EL (cell line): ENCODE measurements at regions not wholly inside any gene's neighbourhood (a gene's known extent, or its start where the extent isn't known, plus 50 kb on each side); places are given as distances from the start of the nearest gene placed in this dataset.
A peak's percentile ranks its signal among the peaks of the same experiment; 100 is the strongest.

ENCODE experiments used
- DNase-seq: peaks from one replicate; pipeline ENCODE4 v3.0.0-alpha.2; 2016

DNA sequence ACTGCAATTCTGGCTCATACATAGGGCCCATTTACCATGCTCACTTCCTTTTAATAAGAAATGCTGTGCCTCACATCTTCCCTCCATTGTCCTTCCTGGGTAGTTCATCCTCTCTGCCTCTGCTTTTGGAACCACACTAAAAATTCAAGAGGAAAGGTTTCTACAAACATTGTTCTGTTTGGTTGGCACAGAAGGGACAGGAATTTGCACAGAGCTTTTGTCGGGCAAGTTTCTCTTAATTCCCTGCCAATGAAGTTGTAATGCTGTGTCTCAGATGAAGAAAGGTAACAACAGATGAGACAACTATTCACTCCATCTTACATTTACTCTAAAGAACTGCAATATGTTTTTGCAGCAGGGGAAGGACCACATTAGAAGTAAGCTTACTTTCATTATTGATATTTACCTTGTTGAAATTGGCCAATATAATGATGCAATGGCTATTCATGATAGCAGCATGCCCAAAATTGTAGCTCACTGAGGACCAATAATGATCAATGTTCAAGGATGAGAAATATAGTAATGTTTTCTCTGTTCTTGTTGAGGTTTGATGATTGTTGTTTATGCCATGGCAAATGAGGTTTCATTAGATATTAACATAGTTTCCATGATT is 82.5 kb upstream of the HMHB1 start:
- DNase-seq = no peak

DNA sequence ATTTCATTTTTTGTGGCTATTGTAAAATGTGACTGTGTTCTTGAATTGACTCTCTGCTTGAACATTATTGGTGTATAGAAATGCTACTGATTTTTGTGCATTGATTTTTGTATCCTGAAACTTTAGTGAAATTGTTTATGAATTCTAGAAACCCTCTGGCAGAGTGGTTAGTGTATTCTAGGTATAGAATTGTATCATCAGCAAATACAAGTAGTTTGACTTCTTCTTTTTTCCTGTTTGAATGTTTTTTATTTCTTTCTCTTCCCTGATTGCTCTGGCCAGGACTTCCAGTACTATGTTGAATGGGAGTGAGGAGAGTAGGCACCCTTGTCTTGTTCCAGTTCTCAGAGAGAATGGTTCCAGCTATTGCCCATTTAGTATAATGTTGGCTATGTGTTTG is 88.8 kb upstream of the HMHB1 start:
- DNase-seq = no peak

DNA sequence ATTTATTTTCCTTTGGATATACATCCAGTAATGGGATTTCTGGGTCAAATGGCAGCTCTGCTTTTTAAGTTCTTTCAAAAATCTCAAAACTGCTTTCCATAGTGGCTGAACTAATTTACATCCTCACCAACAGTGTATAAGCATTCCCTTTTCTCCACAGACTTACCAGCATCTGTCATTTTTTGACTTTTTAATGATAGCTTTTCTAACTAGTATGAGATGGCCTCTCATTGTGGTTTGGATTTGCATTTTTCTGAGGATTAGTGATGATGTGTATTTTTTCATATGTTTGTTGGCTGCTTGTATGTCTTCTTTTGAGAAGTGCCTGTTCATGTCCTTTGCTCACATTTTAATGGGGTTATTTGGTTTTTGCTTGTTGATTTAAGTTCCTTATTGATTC is 90.0 kb upstream of the HMHB1 start:
- peak; percentile 6 for DNase-seq

DNA sequence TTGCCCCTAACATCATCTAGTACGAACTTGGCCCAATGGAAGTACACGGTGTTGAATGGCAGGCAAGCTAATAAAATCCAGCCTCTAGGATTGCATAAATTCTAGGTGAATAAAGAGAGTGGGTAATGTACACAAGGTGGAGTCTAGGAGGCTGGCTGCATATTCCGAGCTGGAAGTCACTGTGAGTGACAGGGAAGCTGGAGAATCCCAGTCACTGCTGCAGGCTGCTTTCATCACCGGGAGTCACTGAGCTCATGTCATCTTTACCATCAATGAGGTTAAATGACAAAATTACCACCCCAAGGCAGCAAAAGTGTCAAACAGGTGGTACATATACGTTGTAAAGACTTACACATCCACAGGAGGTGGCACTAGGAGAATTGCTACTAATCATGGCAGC is 91.3 kb upstream of the HMHB1 start:
- no peak for DNase-seq

DNA sequence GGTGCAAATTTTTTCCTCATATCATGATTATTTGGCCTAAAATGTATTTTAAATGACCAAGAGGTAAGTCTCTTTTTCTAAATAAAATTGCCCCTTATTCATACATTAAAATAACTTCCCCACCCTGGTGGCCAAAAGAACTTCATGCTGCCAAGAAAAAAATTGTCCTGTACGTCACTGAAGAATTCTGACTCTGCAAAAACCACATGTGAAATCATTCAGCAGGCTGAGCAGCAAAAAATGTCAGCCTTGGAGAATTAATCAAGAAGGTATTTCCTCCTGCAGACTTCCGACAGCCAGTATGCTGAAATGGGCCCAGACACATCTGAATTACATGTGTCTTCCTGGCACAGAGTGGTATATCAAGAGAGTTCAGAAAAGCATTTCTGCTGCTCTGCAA is 94.6 kb upstream of the HMHB1 start:
- DNase-seq = peak; percentile 86

DNA sequence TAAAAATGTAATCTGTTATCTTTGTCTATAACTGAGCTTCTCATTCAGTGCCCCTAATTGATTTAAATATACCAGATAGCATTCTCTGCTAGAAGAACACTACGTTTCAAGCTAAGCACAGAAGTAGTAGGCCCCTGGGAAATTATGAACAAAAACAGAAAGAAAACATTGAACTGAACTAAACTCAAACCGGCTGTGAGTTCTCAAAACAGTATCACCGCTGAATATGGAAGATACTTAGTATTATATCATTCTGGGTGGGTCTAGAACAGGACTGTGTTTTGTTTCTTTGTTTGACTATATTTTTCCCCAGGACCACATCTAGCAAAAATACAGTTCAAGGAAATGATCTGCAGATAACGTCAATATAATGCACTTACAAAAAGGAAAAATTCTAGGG is 95.1 kb upstream of the HMHB1 start:
- no peak for DNase-seq

DNA sequence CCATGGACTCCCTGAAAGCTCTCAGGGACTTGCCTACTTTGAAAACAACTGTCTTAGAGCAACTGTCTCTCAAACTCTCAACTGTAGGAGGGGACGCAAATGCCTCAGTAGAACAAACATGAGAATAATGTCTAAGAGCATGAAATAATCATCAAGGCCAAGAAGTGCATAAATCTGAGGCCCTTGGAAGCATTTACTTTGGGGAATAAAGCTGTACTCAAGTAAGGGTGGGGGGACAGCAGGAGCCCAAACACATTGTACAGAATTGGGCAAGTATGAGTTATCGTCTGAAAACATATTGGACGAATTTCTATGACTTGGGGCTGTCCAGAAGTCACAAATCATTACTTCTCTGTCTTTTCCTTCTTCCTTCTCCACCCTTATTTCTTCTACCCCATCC is 96.3 kb upstream of the HMHB1 start:
- DNase-seq = no peak

DNA sequence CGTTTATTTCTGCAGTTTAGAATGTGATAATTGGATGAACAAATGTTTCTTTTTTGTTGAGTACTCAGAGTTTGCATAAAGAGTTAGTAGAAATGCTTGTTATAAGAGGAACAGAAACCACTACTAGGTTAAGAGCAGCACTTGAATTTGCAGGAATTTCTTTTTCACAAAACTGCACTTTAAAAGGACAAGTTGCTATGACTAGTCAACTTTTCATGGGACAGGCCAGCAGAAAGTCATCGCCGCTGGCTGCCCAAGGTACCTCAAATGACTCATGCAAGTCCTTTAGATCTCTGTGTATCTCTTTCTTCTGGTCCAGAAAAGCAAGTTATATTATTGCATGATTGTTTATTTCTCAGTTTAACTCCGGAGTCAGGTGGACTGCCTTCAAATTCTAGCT is 97.3 kb upstream of the HMHB1 start:
- peak; percentile 11 for DNase-seq

DNA sequence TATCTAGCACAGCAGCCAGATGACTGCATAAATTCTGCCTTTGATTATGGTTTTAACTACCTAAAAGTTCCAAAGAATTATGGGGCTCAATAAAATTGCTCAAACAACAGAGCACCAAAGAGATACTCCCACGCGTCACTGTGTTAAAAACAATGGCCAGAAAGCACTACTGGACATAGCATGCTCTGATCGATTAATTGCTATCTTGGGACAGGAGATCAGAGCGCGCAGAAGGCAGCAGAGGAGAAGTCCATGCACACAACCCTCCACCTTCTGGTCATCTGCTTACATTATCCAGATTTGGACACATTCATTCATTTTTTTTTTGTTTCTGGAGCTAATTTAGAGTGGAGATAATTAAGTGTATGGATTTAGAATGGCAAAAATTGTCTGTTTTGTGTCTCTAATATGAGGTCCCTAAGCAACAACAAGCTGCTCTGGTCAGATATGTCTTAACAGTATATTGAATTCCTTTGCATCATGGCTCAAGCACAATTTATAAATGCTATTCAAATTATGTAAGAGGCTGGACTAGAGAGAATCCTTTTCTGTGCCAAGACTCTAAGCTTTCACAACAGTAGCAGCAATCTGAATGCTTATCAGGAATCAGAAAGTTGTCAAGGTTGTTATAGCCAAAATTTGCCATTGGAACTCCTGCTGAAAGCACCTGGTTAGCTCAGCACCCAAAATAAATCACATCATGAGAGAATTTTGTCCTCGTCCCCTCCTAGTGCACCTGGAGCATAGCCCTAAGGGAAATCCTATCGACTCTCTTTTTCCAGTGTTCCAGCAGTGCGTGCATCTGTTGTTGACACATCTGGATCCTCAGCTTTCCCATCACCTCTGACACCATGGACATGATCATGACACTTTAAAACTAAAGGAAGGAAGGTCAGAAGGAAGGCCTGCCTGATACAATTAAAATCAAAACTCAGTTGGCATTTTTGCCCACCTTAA is 98.6 kb upstream of the HMHB1 start:
- no peak for DNase-seq

DNA sequence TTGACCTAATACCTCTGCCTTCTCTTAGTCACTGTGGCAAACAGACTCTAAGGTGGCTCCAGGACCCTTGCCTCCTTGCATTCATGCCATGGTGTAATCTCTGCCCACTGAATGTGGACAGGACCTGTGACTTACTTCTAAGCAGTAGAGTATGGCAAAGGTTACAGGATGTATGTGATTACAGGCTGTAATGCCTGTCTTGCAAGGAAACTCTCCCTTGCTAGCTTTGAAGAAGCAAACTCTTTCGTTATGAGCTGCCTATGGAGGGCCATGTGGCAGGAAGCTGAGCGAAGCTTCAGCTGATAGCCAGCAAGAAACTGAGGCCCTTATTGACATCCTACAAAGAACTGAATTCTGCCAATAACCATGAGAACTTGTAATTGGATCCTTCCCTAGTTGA is 103.3 kb upstream of the HMHB1 start:
- no peak for DNase-seq

DNA sequence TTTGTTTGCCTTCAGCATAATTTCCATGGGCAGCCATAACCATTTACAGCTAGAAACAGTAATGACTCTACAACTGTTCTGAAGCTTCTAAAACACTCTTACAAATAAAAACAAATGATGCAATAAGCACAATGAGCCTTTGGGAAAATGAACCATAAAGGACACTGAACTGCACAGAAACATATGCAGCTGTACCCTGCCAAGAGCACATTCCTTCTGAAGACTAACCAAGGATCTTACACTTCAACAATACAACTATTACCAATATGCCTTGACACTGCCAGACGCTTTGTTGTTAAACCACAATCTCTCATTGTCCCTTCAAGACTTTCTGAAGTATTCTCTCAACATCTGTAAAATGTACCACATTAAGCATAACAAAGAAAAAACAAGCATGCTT is 104.2 kb upstream of the HMHB1 start:
- no peak for DNase-seq

DNA sequence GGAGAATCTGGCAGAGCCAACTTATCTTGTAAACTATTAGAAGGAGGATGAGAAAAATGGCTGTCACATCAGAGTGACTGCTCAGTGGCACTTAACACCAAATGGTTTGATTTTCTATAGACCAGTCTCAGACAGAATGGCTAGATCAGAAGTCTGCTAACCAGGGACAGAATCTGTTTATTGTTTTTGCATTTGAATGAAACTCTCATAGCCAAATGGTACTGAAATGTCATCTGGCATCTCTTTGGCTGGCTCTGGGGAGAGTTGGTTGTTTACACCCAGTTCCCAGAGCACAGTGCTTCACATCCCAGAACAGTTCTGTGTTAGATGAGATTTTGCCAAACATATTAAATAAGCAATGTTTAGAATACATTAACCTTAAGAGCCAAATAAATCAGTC is 106.6 kb upstream of the HMHB1 start:
- DNase-seq = no peak

DNA sequence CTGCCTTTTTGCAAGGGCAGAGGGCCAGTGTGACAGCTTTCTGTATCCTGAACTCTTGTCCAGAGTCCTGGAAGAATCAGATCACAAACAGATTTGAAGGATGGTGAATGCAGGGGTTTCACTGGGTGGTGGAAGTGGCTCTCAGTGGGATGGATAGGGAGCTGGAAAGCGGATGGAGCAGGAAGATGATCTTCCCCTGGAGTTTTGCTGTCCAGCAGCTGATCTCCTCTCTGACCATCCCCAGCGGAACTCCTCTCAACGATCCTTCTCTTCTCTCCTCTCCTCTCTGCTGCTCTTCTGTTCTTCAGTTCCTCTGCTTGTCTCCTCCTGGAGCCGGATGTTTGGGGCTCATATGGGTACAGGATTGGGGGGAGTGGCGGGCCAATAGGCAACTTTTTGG is 108.3 kb upstream of the HMHB1 start:
- DNase-seq = no peak

DNA sequence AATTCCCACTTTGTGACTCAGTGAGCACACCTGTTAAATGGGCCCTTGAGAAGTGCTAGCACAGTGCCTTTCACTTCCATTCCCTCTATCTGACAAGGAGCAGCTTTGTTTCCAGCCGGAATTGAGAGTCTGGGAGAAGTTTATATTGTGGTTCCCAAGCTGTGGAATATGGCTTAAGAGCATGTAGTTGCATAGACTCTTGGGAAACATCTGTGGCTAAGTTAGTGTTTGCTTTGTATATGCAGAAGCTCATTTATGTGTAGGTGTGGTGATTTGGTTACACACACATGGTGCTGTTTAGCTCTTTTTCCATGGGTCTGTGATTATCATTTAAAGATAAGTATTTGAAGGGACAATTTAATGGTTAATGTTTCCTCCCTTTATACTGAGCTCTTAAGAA is 110.5 kb upstream of the HMHB1 start:
- no peak for DNase-seq

DNA sequence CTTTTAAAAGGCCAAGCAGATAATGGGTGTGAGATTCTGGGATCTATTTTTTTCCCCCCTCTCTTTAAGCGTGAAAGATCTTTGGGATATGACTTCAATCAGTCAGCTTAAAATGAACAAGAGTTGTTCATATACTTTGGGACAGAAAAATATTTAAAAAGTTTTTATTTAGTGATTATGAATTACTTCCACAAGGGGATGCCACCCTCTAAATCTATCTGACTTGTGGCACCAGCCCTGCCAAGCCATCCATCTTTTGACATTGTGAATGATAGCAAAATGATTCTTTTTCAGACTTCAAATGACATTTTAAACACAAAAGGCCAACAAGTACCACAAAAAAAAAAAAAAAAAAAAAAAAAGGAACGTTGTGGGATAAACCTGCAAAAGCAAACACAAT is 111.0 kb upstream of the HMHB1 start:
- no peak for DNase-seq

DNA sequence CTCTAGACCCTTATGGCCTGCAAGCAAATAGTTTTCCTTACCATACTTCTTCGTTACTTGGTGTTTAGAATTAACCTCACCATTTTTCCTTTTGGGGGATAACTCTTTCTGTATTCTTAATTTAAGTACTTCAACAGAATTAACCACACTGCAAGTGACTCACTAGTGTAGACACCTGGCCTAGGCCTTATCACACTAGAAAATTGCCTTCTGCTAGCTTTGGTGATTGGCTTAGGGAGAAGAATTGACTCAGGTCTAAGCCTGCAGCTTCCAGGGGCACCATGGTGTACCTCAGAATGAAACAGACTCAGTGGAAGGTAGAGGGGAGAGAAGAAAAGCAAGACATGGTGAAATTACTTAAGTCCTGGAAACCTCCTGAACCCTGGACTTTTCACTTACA is 112.8 kb upstream of the HMHB1 start:
- no peak for DNase-seq

DNA sequence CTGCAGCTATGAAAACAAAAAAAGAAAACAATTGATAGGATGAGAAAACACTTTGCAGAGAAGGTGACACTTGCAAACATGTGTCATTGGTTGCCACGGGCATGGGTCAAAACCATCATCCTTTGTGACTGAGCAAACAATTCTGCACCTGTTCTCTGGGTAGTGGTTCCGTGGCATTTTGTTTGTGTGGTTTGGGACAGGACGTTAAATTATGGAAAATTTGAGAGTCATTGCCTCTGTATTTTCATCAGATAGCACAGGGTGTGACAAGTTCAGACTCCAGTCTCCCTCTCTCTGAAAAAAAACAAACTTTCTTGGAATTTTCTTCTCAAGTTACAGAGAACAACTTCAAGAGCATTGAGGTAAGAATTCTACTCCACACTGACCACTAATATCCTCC is 113.4 kb upstream of the HMHB1 start:
- DNase-seq = no peak

DNA sequence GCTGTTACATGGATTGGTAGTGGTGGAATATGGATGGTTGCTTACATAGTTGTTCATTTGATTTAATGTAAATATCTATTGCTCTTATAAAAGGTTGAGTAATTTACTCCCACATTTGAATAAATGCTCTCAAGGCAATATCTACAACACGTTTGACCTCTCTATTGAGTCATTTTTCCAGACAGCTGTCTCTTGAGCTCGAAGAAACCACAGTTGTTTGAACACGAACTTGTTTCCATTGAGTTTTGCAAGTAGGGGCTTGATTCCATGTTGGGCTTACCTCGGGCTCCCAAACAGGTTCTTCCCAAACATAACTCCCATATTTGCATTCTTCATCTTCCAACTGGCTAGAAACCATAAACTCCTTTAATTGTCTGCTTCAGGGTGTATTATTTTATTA is 115.0 kb upstream of the HMHB1 start:
- DNase-seq = no peak

DNA sequence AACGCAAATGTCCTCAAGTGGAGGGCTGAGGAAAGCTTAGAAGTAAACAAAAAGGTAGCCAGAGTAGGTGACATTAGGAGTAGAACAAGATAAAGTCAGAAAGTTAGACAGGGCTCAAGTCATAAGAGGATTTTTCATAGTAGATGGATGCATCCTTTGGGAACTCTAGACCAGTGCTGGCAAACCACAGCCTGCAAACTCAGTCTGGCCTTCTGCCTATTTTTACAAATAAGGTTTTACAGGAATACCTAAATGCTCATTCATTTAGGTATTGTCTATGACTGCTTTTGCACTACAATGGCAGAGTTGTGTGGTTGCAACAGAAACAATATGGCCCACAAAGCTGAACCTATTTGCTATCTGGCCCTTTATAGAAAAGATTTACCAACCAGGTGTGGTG is 116.0 kb upstream of the HMHB1 start:
- DNase-seq = no peak

DNA sequence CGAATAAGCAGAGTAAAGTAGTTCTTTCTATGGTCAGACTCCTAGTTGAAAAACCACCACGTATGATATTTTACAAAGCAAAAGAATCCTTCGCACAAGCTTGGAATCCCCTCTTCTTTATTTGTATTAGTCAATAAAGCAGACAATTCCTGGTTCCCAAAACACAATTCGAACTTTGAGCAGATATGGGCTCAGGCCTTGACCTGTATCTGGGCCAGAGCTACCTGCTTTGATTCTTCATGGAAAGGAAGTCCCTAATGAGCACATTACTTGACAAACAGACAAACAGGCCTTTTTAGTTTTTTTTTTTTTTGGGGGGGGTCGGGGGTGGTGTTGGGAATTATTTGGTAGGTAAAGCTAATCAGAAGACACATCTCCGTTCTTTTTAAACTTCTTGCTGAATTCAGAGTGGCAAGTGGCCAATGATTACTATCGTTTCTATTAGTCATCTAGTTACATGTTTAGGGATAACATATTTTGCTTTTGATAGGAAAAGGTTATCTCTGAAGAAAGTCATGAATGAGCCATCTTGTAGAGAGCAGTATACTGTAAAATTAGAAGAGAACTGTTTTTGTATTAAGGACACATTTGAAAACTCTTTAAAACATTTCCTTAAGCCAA is 116.6 kb upstream of the HMHB1 start:
- DNase-seq = no peak

DNA sequence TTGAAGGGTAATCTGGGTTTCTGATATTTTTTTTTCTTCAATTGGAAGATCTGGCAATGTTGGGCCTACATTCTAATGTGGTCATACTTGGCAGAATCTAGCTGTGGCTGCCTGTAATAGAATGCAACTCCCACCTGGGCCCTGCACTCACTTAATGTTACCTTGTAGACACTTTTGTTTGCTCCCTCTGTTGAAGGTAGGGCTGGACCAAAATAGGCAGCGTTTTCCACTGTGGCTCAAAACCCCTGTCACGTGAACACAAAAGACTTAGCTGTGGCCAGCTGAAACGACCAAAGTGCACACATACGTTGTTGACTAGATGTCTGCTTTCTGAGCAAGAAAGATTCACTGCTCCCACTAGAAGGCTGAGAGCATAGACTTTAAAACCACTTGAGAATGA is 117.6 kb upstream of the HMHB1 start:
- no peak for DNase-seq

DNA sequence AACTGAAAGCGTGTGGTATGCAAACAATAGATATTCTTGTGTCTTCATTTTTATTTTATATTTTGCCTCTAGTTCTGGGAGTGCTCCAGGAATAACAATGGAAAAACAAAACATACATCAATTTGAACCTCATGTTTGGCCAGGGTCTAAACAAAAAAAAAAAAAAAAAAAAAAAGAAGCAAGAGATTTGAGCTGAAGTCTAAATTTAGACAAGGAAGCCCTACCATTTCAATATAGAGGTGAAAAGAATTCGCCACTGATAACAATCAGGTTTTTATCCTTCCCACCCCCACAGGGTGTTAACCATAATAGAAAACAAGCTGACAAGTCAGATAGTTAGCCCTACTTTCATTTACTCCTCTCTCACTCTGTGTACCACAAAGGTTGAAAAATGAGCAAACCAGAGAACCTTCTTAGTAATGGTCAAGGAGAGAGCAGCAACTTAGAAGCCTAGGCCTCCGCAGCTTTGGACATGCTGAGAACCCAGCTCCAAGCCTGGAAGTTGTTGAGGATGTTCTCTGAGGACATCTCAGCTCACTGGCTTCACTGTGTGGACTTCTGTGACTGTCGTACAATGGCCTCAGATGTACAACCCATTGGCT is 118.2 kb upstream of the HMHB1 start:
- DNase-seq = no peak

DNA sequence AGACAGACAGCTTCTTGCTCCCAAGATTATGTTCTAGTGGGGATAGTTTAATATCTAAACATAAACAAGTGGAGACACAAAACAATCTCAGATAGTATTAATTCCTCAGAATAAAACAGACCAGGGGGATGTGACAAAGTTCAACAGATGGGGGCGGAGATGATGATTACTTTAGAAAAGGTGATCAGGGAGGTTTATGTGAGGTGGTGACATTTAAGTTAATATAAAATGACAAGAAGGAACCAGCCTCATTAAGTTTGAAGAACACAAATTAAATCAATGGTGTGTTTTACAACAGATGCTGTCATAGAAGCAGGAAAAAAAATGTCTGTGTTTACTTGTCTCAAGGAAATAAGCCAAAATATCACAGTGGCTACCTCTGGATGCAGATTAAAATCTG is 119.6 kb upstream of the HMHB1 start:
- no peak for DNase-seq

DNA sequence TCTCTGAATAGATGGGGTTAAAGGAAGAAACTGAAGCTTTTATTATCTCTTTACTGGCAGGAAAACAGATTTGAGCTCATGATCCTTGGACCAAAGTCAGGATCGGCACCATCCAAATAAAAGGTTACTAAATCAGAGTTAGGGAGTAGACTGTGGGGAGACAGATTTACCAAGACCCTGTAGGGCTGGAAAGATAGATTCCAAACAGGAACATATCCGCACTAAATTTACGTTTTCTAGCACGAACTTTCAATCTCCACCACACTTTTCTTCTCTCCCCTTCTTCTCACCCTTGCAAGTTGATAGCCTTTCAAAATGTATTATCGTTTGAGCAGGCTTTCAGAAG is 120.0 kb upstream of the HMHB1 start:
- no peak for DNase-seq
